HepG2 (cell line): ENCODE measurements at regions not wholly inside any gene's neighbourhood (a gene's known extent, or its start where the extent isn't known, plus 50 kb on each side); places are given as distances from the start of the nearest gene placed in this dataset.

Experiments
- ATAC-seq: fragments of 200-7000 bp; cut with Tn5 transposase; 3 replicates; pipeline ENCODE4 v1.9.1; 2020; ENCODE audit warnings: mild to moderate bottlenecking, moderate library complexity
- BruUV-seq: library from RNA; stranded (reverse); fragments of 400-500 nt; replicated peaks from 2 replicates; lab custom pipeline; 2021; lab: Mats Ljungman, UMichigan
- CTCF ChIA-PET: fragments of 300-600 bp; formaldehyde crosslinking; extraction: SDS; loops from one replicate; lab custom pipeline; 2021; ENCODE audit warnings: low total read pairs, inconsistent platforms, low intra/inter-chr PET ratio; lab: Yijun Ruan, JAX
- POLR2A ChIA-PET: fragments of 350-600 bp; sonication (Branson Sonifier 250); formaldehyde crosslinking; loops from one replicate; lab custom pipeline; 2020; ENCODE audit warnings: antibody characterized with exemption, inconsistent platforms; lab: Yijun Ruan, JAX
- DNase-seq: peaks from one replicate; pipeline ENCODE4 v3.0.0-alpha.2; 2015; ENCODE audit warnings: low spot score
- FAIRE-seq: peaks from 3 replicates; lab custom pipeline; 2011; peaks lifted over from hg19 to GRCh38; lab: Jason Lieb, UNC
- H2AFZ ChIP-seq: one replicate; pipeline ENCODE4 v1.6.1; 2011; ENCODE audit warnings: low read length, inconsistent platforms
- H3K27ac ChIP-seq: fragments of 300-600 bp; 3 replicates; pipeline ENCODE4 v1.8.0; 2011; ENCODE audit warnings: mixed run types, mild to moderate bottlenecking, mixed read lengths, low read length, inconsistent platforms; ENCODE audit not compliant: insufficient read depth; ENCODE audit errors: extremely low read length
- H3K27me3 ChIP-seq, 2 experiments: fragments of 200-600 bp in 1 of 2; 2 replicates in 1 of 2; 3 replicates in 1 of 2; pipeline versions ENCODE4 v1.6.0 to v1.8.0; 2011; ENCODE audit warnings: low read length in 2 of 2, mild to moderate bottlenecking in 2 of 2, moderate library complexity in 2 of 2, inconsistent platforms in 1 of 2; ENCODE audit not compliant: insufficient read depth in 2 of 2, control insufficient read depth in 1 of 2
- H3K36me3 ChIP-seq, 2 experiments: fragments of 200-600 bp in 1 of 2; replicated peaks in 1 of 2; 2 replicates in 1 of 2; 3 replicates in 1 of 2; pipeline versions ENCODE4 v1.5.1 to v1.8.0; 2011; ENCODE audit warnings: low read length in 2 of 2, inconsistent platforms in 1 of 2; ENCODE audit not compliant: insufficient read depth in 2 of 2, control insufficient read depth in 1 of 2
- H3K4me1 ChIP-seq: 2 replicates; pipeline ENCODE4 v1.5.1; 2012; ENCODE audit warnings: low read length, inconsistent platforms; ENCODE audit not compliant: insufficient read depth
- H3K4me2 ChIP-seq: 2 replicates; pipeline ENCODE4 v1.6.0; 2011; ENCODE audit warnings: low read depth, low read length, inconsistent platforms
- H3K4me3 ChIP-seq, 3 experiments: fragments of 200-600 bp in 1 of 3; sonication (generic), shearing (Covaris generic) in 1 of 3; replicated peaks in 1 of 3; 2 replicates each; pipeline ENCODE4 v1.5.1; 2011 to 2016; ENCODE audit warnings: low read length in 3 of 3, inconsistent platforms in 2 of 3, low read depth in 2 of 3, mild to moderate bottlenecking in 2 of 3, control low read depth in 1 of 3, mixed read lengths in 1 of 3; ENCODE audit not compliant: insufficient read depth in 1 of 3
- H3K79me2 ChIP-seq: one replicate; pipeline ENCODE4 v1.6.1; 2011; ENCODE audit warnings: low read length, inconsistent platforms; ENCODE audit not compliant: insufficient read depth
- H3K9ac ChIP-seq: 2 replicates; pipeline ENCODE4 v1.6.0; 2011; ENCODE audit warnings: mild to moderate bottlenecking, low read depth, low read length, inconsistent platforms; ENCODE audit not compliant: insufficient read depth
- H3K9me3 ChIP-seq: 2 replicates; pipeline ENCODE4 v1.5.1; 2012; ENCODE audit warnings: mild to moderate bottlenecking, low read length
- H4K20me1 ChIP-seq: 2 replicates; pipeline ENCODE4 v1.6.0; 2011; ENCODE audit warnings: inconsistent platforms, mild to moderate bottlenecking, low read length, moderate library complexity; ENCODE audit not compliant: insufficient read depth
- CREM ChIP-seq, 2 experiments: sonication (generic) in 1 of 2; formaldehyde crosslinking in 1 of 2; IDR thresholded peaks; 2 replicates each; pipeline versions ENCODE4 v1.4.0 to v1.6.1; 2016 to 2020; ENCODE audit warnings: antibody characterized with exemption in 1 of 2, mild to moderate bottlenecking in 1 of 2, missing genetic modification reagents in 1 of 2
- ETV5 ChIP-seq: IDR thresholded peaks from 2 replicates; pipeline ENCODE4 v1.6.1; 2018; ENCODE audit warnings: missing biosample characterization, missing genetic modification reagents, inconsistent platforms, borderline replicate concordance
- FOXC1 ChIP-seq: sonication (generic); formaldehyde crosslinking; IDR thresholded peaks from 2 replicates; pipeline ENCODE4 v1.8.0; 2022; ENCODE audit warnings: mild to moderate bottlenecking, missing genetic modification reagents, borderline replicate concordance
- KAT7 ChIP-seq: IDR thresholded peaks from 2 replicates; pipeline ENCODE4 v1.6.1; 2018; ENCODE audit warnings: borderline replicate concordance, missing compliant biosample characterization
- KLF11 ChIP-seq: IDR thresholded peaks from 2 replicates; pipeline ENCODE4 v1.6.1; 2016; ENCODE audit warnings: missing compliant biosample characterization
- KLF16 ChIP-seq, 2 experiments: sonication (generic) in 1 of 2; formaldehyde crosslinking in 1 of 2; IDR thresholded peaks; 2 replicates each; pipeline versions ENCODE4 v1.6.1 to v1.8.0; 2016 to 2023; ENCODE audit warnings: missing genetic modification reagents in 2 of 2, missing compliant biosample characterization in 1 of 2
- MED8 ChIP-seq: sonication (generic); formaldehyde crosslinking; IDR thresholded peaks from 2 replicates; pipeline ENCODE4 v1.8.1; 2023; ENCODE audit warnings: mild to moderate bottlenecking, missing genetic modification reagents; ENCODE audit not compliant: insufficient replicate concordance
- NFYB ChIP-seq: sonication (generic); formaldehyde crosslinking; IDR thresholded peaks from 2 replicates; pipeline ENCODE4 v1.4.0; 2020; ENCODE audit warnings: missing genetic modification reagents
- NR2C2 ChIP-seq: sonication (generic); formaldehyde crosslinking; IDR thresholded peaks from 2 replicates; pipeline ENCODE4 v1.4.0; 2020; ENCODE audit warnings: missing genetic modification reagents, mild to moderate bottlenecking, moderate library complexity, borderline replicate concordance
- PHF20 ChIP-seq: sonication (generic); formaldehyde crosslinking; IDR thresholded peaks from 2 replicates; pipeline ENCODE4 v1.5.0; 2020; ENCODE audit warnings: mild to moderate bottlenecking, missing genetic modification reagents
- SYNCRIP ChIP-seq: fragments of 200-400 bp; formaldehyde crosslinking; IDR thresholded peaks from 2 replicates; pipeline ENCODE4 v1.6.1; 2018; ENCODE audit warnings: mild to moderate bottlenecking, low read depth, low read length; ENCODE audit not compliant: insufficient read depth
- ZBTB42 ChIP-seq: sonication (generic); formaldehyde crosslinking; IDR thresholded peaks from 2 replicates; pipeline ENCODE4 v1.5.0; 2020; ENCODE audit warnings: mild to moderate bottlenecking, missing genetic modification reagents
- ZNF136 ChIP-seq: sonication (generic); formaldehyde crosslinking; IDR thresholded peaks from 2 replicates; pipeline ENCODE4 v1.8.1; 2022; ENCODE audit warnings: low read depth, mild to moderate bottlenecking, moderate library complexity, missing genetic modification reagents
- ZNF552 ChIP-seq: sonication (generic); formaldehyde crosslinking; IDR thresholded peaks from 2 replicates; pipeline ENCODE4 v1.9.0; 2022; ENCODE audit warnings: missing genetic modification reagents, mild to moderate bottlenecking, borderline replicate concordance
- ZNF567 ChIP-seq: sonication (generic); formaldehyde crosslinking; IDR thresholded peaks from 2 replicates; pipeline ENCODE4 v1.8.1; 2023; ENCODE audit warnings: mild to moderate bottlenecking, missing genetic modification reagents, borderline replicate concordance
- in situ Hi-C: cut with HindIII; loops from 2 replicates; pipeline ENCODE4 v1.10.0; 2017; ENCODE audit warnings: low pct_unique_long_range_greater_than_20kb; ENCODE audit not compliant: extremely low pct_ligation_motif_present
- intact Hi-C: fragments of 100-400 bp; cut with micrococcal nuclease; formaldehyde crosslinking; loops from one replicate; pipeline ENCODE4 v1.10.0; 2022; ENCODE audit not compliant: unreplicated experiment
- TF ChIP-seq, protein P1 (sequence below), 2 experiments: sonication (generic) in 1 of 2; formaldehyde crosslinking in 1 of 2; IDR thresholded peaks; 2 replicates each; pipeline versions ENCODE4 v1.5.1 to v1.6.1; 2011 to 2020; ENCODE audit warnings: borderline replicate concordance in 1 of 2, low read depth in 1 of 2, low read length in 1 of 2, mild to moderate bottlenecking in 1 of 2, missing genetic modification reagents in 1 of 2, moderate library complexity in 1 of 2
- TF ChIP-seq, protein P2 (sequence below): sonication (generic); formaldehyde crosslinking; IDR thresholded peaks from 2 replicates; pipeline ENCODE4 v1.8.1; 2023; ENCODE audit warnings: mild to moderate bottlenecking, inconsistent platforms, moderate library complexity, missing genetic modification reagents, borderline replicate concordance
- TF ChIP-seq, protein P3 (sequence below): IDR thresholded peaks from 2 replicates; pipeline ENCODE4 v1.6.1; 2016; ENCODE audit warnings: low read depth, borderline replicate concordance

DNA sequence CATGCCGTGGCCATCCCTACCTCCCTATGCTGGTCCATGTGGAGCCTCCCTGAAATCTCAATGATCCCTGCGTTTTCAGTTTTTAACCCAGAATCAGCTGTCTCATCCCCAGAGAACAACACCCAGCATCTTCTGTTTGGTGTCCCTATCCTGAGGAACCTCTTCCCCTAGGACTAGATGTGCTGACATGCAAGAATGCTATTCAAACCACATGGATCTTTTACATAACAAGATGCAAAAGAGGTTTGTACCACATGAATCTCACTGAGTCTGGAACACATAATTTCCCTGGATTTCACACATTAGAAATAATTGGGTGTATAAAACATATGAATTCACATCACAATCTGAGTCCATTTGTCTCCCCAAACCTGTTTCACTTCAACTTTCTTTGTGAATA lies 174.6 kb upstream of the NECTIN3 start (continued):
- TF ChIP-seq, protein P1, sequence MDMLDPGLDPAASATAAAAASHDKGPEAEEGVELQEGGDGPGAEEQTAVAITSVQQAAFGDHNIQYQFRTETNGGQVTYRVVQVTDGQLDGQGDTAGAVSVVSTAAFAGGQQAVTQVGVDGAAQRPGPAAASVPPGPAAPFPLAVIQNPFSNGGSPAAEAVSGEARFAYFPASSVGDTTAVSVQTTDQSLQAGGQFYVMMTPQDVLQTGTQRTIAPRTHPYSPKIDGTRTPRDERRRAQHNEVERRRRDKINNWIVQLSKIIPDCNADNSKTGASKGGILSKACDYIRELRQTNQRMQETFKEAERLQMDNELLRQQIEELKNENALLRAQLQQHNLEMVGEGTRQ (IDR thresholded peaks at IDR 0.05; ENCODE audit: low read depth, low read length), result no peak
- TF ChIP-seq, protein P1 (CRISPR knock-in tag; IDR thresholded peaks at IDR 0.05; ENCODE audit: borderline replicate concordance), result no peak
- TF ChIP-seq KLF11 (CRISPR knock-in tag), result no peak
- TF ChIP-seq SYNCRIP, result no peak

DNA sequence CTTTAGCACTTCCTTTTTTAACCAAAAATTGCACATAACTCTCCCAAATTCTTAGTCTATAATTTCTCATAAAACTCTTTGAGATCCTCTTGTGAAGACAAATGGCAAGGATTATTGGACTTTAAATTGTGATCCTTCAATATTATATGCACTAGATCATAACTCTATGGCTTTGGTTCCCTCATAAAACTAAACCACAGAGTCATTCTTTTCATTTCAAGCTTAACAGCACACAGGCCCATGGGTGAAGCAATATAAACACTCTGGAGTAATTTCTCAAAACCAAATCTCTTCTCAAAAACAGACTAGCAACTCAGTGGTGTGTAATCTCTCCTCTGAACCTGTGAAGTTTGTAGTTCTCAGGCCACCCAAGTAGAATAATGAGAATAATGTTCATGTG lies 171.0 kb upstream of the NECTIN3 start:
- no peak overlapping the region for H2AFZ ChIP-seq
- DNase-seq, result no peak
- CTCF ChIA-PET, result no interaction called here
- H3K4me3 ChIP-seq, result no peak overlapping the region
- no peak for FAIRE-seq
- no peak overlapping the region for H3K4me2 ChIP-seq
- in situ Hi-C loops (no loop called here), intact Hi-C loops (no loop called here)
- H3K9ac ChIP-seq, result no peak overlapping the region
- POLR2A ChIA-PET, result no interaction called here
- no peaks in the 10 kb centered on the region for H4K20me1 ChIP-seq
- no peaks in the 10 kb centered on the region for H3K36me3 ChIP-seq
- BruUV-seq, result no TSS peak
- no peak overlapping the region for H3K27ac ChIP-seq
- H3K9me3 ChIP-seq, result no peaks in the 10 kb centered on the region
- no peak for ATAC-seq
- no peaks in the 10 kb centered on the region for H3K4me1 ChIP-seq
- H3K79me2 ChIP-seq, result no peaks in the 10 kb centered on the region
- H3K27me3 ChIP-seq, result no peaks in the 10 kb centered on the region
- TF ChIP-seq ETV5 (no peak), KAT7 (CRISPR knock-in tag) (no peak), FOXC1 (no peak), NFYB (CRISPR knock-in tag) (no peak), NR2C2 (no peak), ZNF552 (CRISPR knock-in tag) (no peak), KLF16 (CRISPR knock-in tag; IDR thresholded peaks at IDR 0.05) (no peak), ZNF136 (CRISPR knock-in tag) (no peak), ZNF567 (CRISPR knock-in tag) (no peak), MED8 (CRISPR knock-in tag) (no peak), CREM (IDR thresholded peaks at IDR 0.05) (no peak), CREM (CRISPR knock-in tag; IDR thresholded peaks at IDR 0.05) (no peak), PHF20 (CRISPR knock-in tag) (no peak), ZBTB42 (CRISPR knock-in tag) (no peak)
- TF ChIP-seq, protein P2, sequence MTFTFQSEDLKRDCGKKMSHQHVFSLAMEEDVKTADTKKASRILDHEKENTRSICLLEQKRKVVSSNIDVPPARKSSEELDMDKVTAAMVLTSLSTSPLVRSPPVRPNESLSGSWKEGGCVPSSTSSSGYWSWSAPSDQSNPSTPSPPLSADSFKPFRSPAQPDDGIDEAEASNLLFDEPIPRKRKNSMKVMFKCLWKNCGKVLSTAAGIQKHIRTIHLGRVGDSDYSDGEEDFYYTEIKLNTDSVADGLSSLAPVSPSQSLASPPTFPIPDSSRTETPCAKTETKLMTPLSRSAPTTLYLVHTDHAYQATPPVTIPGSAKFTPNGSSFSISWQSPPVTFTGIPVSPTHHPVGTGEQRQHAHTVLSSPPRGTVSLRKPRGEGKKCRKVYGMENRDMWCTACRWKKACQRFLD (CRISPR knock-in tag), result no peak
- TF ChIP-seq, protein P3, sequence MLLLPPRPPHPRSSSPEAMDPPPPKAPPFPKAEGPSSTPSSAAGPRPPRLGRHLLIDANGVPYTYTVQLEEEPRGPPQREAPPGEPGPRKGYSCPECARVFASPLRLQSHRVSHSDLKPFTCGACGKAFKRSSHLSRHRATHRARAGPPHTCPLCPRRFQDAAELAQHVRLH (CRISPR knock-in tag), result no peak
